H9 (cell line): ENCODE measurements at regions not wholly inside any gene's neighbourhood (a gene's known extent, or its start where the extent isn't known, plus 50 kb on each side); places are given as distances from the start of the nearest gene placed in this dataset.
"Not testable (repeated sequence)": the region's sequence is repeated elsewhere in the genome, so short reads cannot be mapped to it uniquely, and the experiment has no call there.

Source experiments
- DNase-seq: peaks from one replicate; pipeline ENCODE4 v3.0.0-alpha.2; 2017
- H2AFZ ChIP-seq: one replicate; pipeline ENCODE4 v1.6.1; 2013; ENCODE audit warnings: mild to moderate bottlenecking, low read length, control low read depth, moderate library complexity
- H2AK5ac ChIP-seq: 2 replicates; pipeline ENCODE4 v1.6.1; 2013; ENCODE audit warnings: low read length, control low read depth, mixed read lengths; ENCODE audit not compliant: insufficient read length
- H2BK120ac ChIP-seq: one replicate; pipeline ENCODE4 v1.6.1; 2013; ENCODE audit warnings: low read depth, mild to moderate bottlenecking, low read length, control low read depth, inconsistent platforms; ENCODE audit not compliant: poor library complexity, severe bottlenecking
- H2BK12ac ChIP-seq: 2 replicates; pipeline ENCODE4 v1.6.1; 2013; ENCODE audit warnings: low read length, control low read depth, mixed read lengths, low read depth; ENCODE audit not compliant: insufficient read length
- H2BK15ac ChIP-seq: 2 replicates; pipeline ENCODE4 v1.6.1; 2013; ENCODE audit warnings: low read depth, low read length, control low read depth
- H2BK20ac ChIP-seq: one replicate; pipeline ENCODE4 v1.6.1; 2013; ENCODE audit warnings: low read depth, mild to moderate bottlenecking, low read length, control low read depth, inconsistent platforms; ENCODE audit not compliant: poor library complexity, severe bottlenecking
- H2BK5ac ChIP-seq: 2 replicates; pipeline ENCODE4 v1.6.1; 2013; ENCODE audit warnings: low read length, control low read depth, mixed read lengths; ENCODE audit not compliant: insufficient read length
- H3K14ac ChIP-seq: 2 replicates; pipeline ENCODE4 v1.6.1; 2013; ENCODE audit warnings: low read length, control low read depth; ENCODE audit not compliant: insufficient read depth
- H3K18ac ChIP-seq: 2 replicates; pipeline ENCODE4 v1.6.1; 2013; ENCODE audit warnings: low read depth, mild to moderate bottlenecking, mixed read lengths, low read length, control low read depth; ENCODE audit not compliant: insufficient read length
- H3K23ac ChIP-seq: 2 replicates; pipeline ENCODE4 v1.6.1; 2013; ENCODE audit warnings: low read length, control low read depth, mixed read lengths, low read depth; ENCODE audit not compliant: insufficient read length
- H3K23me2 ChIP-seq: 2 replicates; pipeline ENCODE4 v1.6.1; 2013; ENCODE audit warnings: low read depth, mild to moderate bottlenecking, mixed read lengths, low read length, control low read depth; ENCODE audit not compliant: insufficient read length, poor library complexity, severe bottlenecking
- H3K27ac ChIP-seq: 2 replicates; pipeline ENCODE4 v1.5.1; 2013; ENCODE audit warnings: low read length, control low read depth, mixed read lengths, low read depth; ENCODE audit not compliant: insufficient read length
- H3K27me3 ChIP-seq: 2 replicates; pipeline ENCODE4 v1.6.1; 2013; ENCODE audit warnings: low read length, control low read depth, inconsistent platforms; ENCODE audit not compliant: insufficient read depth
- H3K4ac ChIP-seq: 2 replicates; pipeline ENCODE4 v1.6.1; 2013; ENCODE audit warnings: low read depth, mild to moderate bottlenecking, control low read depth, inconsistent platforms, low read length, moderate library complexity
- H3K4me1 ChIP-seq: 2 replicates; pipeline ENCODE4 v1.6.1; 2013; ENCODE audit warnings: low read length, control low read depth, inconsistent platforms; ENCODE audit not compliant: insufficient read depth
- H3K4me2 ChIP-seq: 2 replicates; pipeline ENCODE4 v1.6.1; 2013; ENCODE audit warnings: low read length, control low read depth, mixed read lengths; ENCODE audit not compliant: insufficient read length, insufficient read depth
- H3K56ac ChIP-seq: 2 replicates; pipeline ENCODE4 v1.6.1; 2013; ENCODE audit warnings: low read depth, mild to moderate bottlenecking, mixed read lengths, low read length, control low read depth; ENCODE audit not compliant: insufficient read length
- H3K79me1 ChIP-seq: 2 replicates; pipeline ENCODE4 v1.6.1; 2013; ENCODE audit warnings: low read depth, mild to moderate bottlenecking, moderate library complexity, low read length, control low read depth, inconsistent platforms; ENCODE audit not compliant: insufficient read depth, poor library complexity, severe bottlenecking
- H3K79me2 ChIP-seq: 2 replicates; pipeline ENCODE4 v1.6.1; 2013; ENCODE audit warnings: low read length, control low read depth, inconsistent platforms; ENCODE audit not compliant: insufficient read depth
- H3K9ac ChIP-seq: 2 replicates; pipeline ENCODE4 v1.6.1; 2013; ENCODE audit warnings: low read length, control low read depth, mixed read lengths; ENCODE audit not compliant: insufficient read length; ENCODE audit errors: extremely low read depth
- H3K9me3 ChIP-seq: one replicate; pipeline ENCODE4 v1.6.1; 2013; ENCODE audit warnings: low read depth, low read length, inconsistent platforms; ENCODE audit not compliant: control insufficient read depth
- H3T11ph ChIP-seq: one replicate; pipeline ENCODE4 v1.6.1; 2013; ENCODE audit warnings: mild to moderate bottlenecking, low read length, control low read depth, inconsistent platforms
- H4K20me1 ChIP-seq: one replicate; pipeline ENCODE4 v1.6.1; 2013; ENCODE audit not compliant: control insufficient read depth, insufficient read length, insufficient read depth
- H4K5ac ChIP-seq: 2 replicates; pipeline ENCODE4 v1.6.1; 2013; ENCODE audit warnings: low read depth, mild to moderate bottlenecking, mixed read lengths, low read length, control low read depth; ENCODE audit not compliant: insufficient read length
- H4K8ac ChIP-seq: replicated peaks from 2 replicates; pipeline ENCODE4 v1.6.1; 2013; ENCODE audit warnings: low read length, control low read depth, mixed read lengths, low read depth; ENCODE audit not compliant: insufficient read length
- H4K91ac ChIP-seq: 2 replicates; pipeline ENCODE4 v1.6.1; 2013; ENCODE audit warnings: low read depth, mild to moderate bottlenecking, moderate library complexity, mixed read lengths, low read length, control low read depth; ENCODE audit not compliant: insufficient read length
- H3K27ac Mint-ChIP-seq, 3 experiments: 2 replicates in 2 of 3; 3 replicates in 1 of 3; pipeline ENCODE4 v1.8.0; 2020 to 2021; ENCODE audit warnings: mixed read lengths in 3 of 3, mild to moderate bottlenecking in 1 of 3, moderate library complexity in 1 of 3
- H3K27me3 Mint-ChIP-seq: 2 replicates; pipeline ENCODE4 v1.8.0; 2021; ENCODE audit warnings: low read depth, mild to moderate bottlenecking, moderate library complexity, mixed read lengths
- H3K36me3 Mint-ChIP-seq, 3 experiments: 2 replicates in 2 of 3; 3 replicates in 1 of 3; pipeline ENCODE4 v1.8.0; 2020 to 2021; ENCODE audit warnings: low read depth in 3 of 3, mixed read lengths in 3 of 3; ENCODE audit not compliant: insufficient read depth in 1 of 3
- H3K4me1 Mint-ChIP-seq, 2 experiments: 2 replicates each; pipeline ENCODE4 v1.8.0; 2020; ENCODE audit warnings: mixed read lengths in 2 of 2
- H3K4me3 Mint-ChIP-seq, 2 experiments: 2 replicates in 1 of 2; 3 replicates in 1 of 2; pipeline ENCODE4 v1.8.0; 2020 to 2021; ENCODE audit warnings: mild to moderate bottlenecking in 2 of 2, mixed read lengths in 2 of 2, moderate library complexity in 1 of 2
- H3K9me3 Mint-ChIP-seq, 2 experiments: 2 replicates in 1 of 2; 3 replicates in 1 of 2; pipeline ENCODE4 v1.8.0; 2020; ENCODE audit warnings: mild to moderate bottlenecking in 2 of 2, mixed read lengths in 2 of 2, moderate library complexity in 1 of 2
- WGBS: extraction: QIAGEN DNeasy Blood & Tissue Kit; methylation state at CpG from one replicate; pipeline ENCODE4 v1.1.7; 2013; ENCODE audit warnings: missing lambda C conversion rate, low lambda C conversion rate, mixed read lengths; ENCODE audit not compliant: insufficient read length; ENCODE audit errors: extremely low coverage; 5-methylcytosine and 5-hydroxymethylcytosine counted together

DNA sequence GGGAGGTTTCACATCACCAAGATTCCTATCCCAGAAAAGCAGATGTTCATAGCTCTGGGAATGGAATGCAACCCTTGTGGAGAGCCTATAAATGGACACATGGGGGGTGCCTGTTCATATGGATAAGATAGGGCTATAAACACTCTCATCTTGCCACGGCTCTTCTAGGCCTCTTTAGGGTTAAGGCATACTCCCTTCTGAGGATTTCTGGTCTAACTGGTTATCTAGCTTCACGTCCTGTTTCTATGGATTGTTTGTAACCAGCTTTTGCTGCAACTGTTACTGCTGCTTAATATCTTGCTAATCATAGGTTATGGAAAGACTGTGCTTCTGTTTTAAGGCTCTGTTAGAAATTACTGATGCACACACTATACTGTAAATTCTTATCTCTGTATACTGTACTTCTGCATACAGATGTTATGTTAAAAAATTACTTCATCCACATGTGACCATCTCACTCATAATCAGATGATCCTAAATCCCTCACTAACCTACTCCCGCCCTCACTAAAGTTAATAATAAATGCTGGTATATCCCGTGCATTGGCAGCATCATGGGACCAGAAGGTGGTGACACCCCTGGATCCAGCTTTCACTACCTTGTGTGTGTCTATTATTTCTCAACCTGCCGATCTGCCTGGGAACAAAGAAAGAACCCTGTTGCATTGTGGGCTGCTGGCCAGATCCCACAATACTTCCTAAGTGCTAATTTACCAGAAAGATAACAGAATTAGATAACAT, 68.7 kb downstream of the PRKAB2 start:
- H4K91ac ChIP-seq, H2BK120ac ChIP-seq, H3K23ac ChIP-seq, H3K36me3 Mint-ChIP-seq, H2AFZ ChIP-seq, H4K5ac ChIP-seq, H2BK15ac ChIP-seq, H3K27me3 ChIP-seq, H3K4me2 ChIP-seq, H3K4me3 Mint-ChIP-seq, H3T11ph ChIP-seq, H3K27me3 Mint-ChIP-seq, H3K23me2 ChIP-seq, H3K79me2 ChIP-seq, H2AK5ac ChIP-seq, H2BK20ac ChIP-seq, H3K27ac Mint-ChIP-seq, H3K4me1 ChIP-seq, H3K9me3 Mint-ChIP-seq, DNase-seq, H3K18ac ChIP-seq, H3K79me1 ChIP-seq, H3K4ac ChIP-seq, H3K9me3 ChIP-seq, H3K14ac ChIP-seq, H4K20me1 ChIP-seq, H3K9ac ChIP-seq, H2BK12ac ChIP-seq, H2BK5ac ChIP-seq, H4K8ac ChIP-seq, H3K56ac ChIP-seq, H3K27ac ChIP-seq: not testable (repeated sequence)
- H3K4me1 Mint-ChIP-seq = peaks cover 13 to 15% of the 10 kb centered on the region in 2 experiments
- whole genome bisulfite sequencing = no CpG with 5 or more reads among the region's 5 CpGs
